ENCODE measurements at regions not wholly inside any gene's neighbourhood (a gene's known extent, or its start where the extent isn't known, plus 50 kb on each side); places are given as distances from the start of the nearest gene placed in this dataset.

DNA sequence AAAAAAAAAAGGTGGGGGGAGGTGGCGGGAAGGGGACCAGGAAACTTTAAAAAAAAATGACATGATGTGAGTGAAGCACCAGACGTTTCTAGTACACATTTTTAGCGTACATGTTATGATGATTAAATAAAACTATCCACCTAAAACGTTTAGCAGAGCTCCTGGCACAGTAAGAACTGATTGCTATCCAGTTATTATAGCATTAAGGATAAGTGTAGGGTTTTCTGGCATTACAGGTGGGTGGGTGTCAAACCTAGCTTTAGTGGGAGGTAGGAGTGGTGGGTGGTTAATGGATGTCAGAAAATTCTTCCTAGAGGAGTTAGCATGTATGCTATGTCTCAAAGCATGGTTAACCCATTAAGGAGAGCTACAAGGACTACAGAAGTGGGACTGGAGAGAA lies 2329.5 kb downstream of the MAT2B start:
- TF ChIP-seq, protein P1, sequence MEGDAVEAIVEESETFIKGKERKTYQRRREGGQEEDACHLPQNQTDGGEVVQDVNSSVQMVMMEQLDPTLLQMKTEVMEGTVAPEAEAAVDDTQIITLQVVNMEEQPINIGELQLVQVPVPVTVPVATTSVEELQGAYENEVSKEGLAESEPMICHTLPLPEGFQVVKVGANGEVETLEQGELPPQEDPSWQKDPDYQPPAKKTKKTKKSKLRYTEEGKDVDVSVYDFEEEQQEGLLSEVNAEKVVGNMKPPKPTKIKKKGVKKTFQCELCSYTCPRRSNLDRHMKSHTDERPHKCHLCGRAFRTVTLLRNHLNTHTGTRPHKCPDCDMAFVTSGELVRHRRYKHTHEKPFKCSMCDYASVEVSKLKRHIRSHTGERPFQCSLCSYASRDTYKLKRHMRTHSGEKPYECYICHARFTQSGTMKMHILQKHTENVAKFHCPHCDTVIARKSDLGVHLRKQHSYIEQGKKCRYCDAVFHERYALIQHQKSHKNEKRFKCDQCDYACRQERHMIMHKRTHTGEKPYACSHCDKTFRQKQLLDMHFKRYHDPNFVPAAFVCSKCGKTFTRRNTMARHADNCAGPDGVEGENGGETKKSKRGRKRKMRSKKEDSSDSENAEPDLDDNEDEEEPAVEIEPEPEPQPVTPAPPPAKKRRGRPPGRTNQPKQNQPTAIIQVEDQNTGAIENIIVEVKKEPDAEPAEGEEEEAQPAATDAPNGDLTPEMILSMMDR (IDR thresholded peaks at IDR 0.05), result no peak
- TF ChIP-seq POLR2A (IDR thresholded peaks at IDR 0.05), result no peak
